ENCODE measurements at regions not wholly inside any gene's neighbourhood (a gene's known extent, or its start where the extent isn't known, plus 50 kb on each side); places are given as distances from the start of the nearest gene placed in this dataset.

- no peak for ATAC-seq (ENCODE audit: low read depth)
- Mint-ChIP-seq H3K4me1 (no peaks in the 10 kb centered on the region), H3K9me3 (peaks cover 5% of the 10 kb centered on the region), H3K27me3 (no peaks in the 10 kb centered on the region), H3K4me3 (no peak overlapping the region), H3K27ac (no peak overlapping the region), H3K36me3 (no peaks in the 10 kb centered on the region)
- no peak for DNase-seq (ENCODE audit: low spot score in 2 of 2)
Measured at GRCh38 chr7:46461334-46461777, 540.3 kb upstream of the IGFBP3 start.

- DNase-seq (ENCODE audit: low spot score in 2 of 2): no peak
- Mint-ChIP-seq H3K4me3 (no peak overlapping the region), H3K9me3 (peaks cover 7% of the 10 kb centered on the region), H3K27me3 (no peaks in the 10 kb centered on the region), H3K36me3 (no peaks in the 10 kb centered on the region), H3K27ac (no peak overlapping the region), H3K4me1 (no peaks in the 10 kb centered on the region)
- ATAC-seq (ENCODE audit: low read depth): no peak
Measured at GRCh38 chr7:46459942-46460341, 538.9 kb upstream of the IGFBP3 start.

GRCh38 chr7:46454816-46455215 lies 533.7 kb upstream of the IGFBP3 start:
- Mint-ChIP-seq H3K27me3 (no peaks in the 10 kb centered on the region), H3K4me3 (no peak overlapping the region), H3K9me3 (peaks cover 8% of the 10 kb centered on the region), H3K27ac (no peak overlapping the region), H3K4me1 (no peaks in the 10 kb centered on the region), H3K36me3 (no peaks in the 10 kb centered on the region)
- no peak for ATAC-seq (ENCODE audit: low read depth)
- DNase-seq (ENCODE audit: low spot score in 2 of 2): no peak

GRCh38 chr7:46452561-46453135 lies 531.6 kb upstream of the IGFBP3 start:
- Mint-ChIP-seq H3K4me3 (no peak overlapping the region), H3K4me1 (no peaks in the 10 kb centered on the region), H3K27me3 (no peaks in the 10 kb centered on the region), H3K36me3 (no peaks in the 10 kb centered on the region), H3K27ac (no peak overlapping the region), H3K9me3 (peaks cover 8% of the 10 kb centered on the region)
- ATAC-seq (ENCODE audit: low read depth) (no peak), DNase-seq (ENCODE audit: low spot score in 2 of 2) (no peak)

GRCh38 chr7:46451846-46452245 lies 530.8 kb upstream of the IGFBP3 start:
- DNase-seq (ENCODE audit: low spot score in 2 of 2) (no peak), ATAC-seq (ENCODE audit: low read depth) (no peak)
- no peak overlapping the region for H3K27ac Mint-ChIP-seq
- H3K27me3 Mint-ChIP-seq: no peaks in the 10 kb centered on the region
- no peaks in the 10 kb centered on the region for H3K36me3 Mint-ChIP-seq
- H3K4me1 Mint-ChIP-seq: no peaks in the 10 kb centered on the region
- no peak overlapping the region for H3K4me3 Mint-ChIP-seq
- H3K9me3 Mint-ChIP-seq: peaks cover 8% of the 10 kb centered on the region

GRCh38 chr7:46450886-46451285 lies 529.8 kb upstream of the IGFBP3 start:
- no peaks in the 10 kb centered on the region for H3K4me1 Mint-ChIP-seq
- ATAC-seq (ENCODE audit: low read depth): no peak
- no peaks in the 10 kb centered on the region for H3K27me3 Mint-ChIP-seq
- no peak for DNase-seq (ENCODE audit: low spot score in 2 of 2)
- peaks cover 8% of the 10 kb centered on the region for H3K9me3 Mint-ChIP-seq
- no peak overlapping the region for H3K27ac Mint-ChIP-seq
- H3K4me3 Mint-ChIP-seq: no peak overlapping the region
- no peaks in the 10 kb centered on the region for H3K36me3 Mint-ChIP-seq

- Mint-ChIP-seq H3K4me1 (no peaks in the 10 kb centered on the region), H3K27ac (no peak overlapping the region), H3K36me3 (no peaks in the 10 kb centered on the region)
Measured at GRCh38 chr7:46450425-46450824, 529.4 kb upstream of the IGFBP3 start.

GRCh38 chr7:46449743-46450142 lies 528.7 kb upstream of the IGFBP3 start:
- no peaks in the 10 kb centered on the region for H3K36me3 Mint-ChIP-seq
- DNase-seq (ENCODE audit: low spot score in 2 of 2) (no peak), ATAC-seq (ENCODE audit: low read depth) (no peak)
- no peak overlapping the region for H3K27ac Mint-ChIP-seq
- H3K4me1 Mint-ChIP-seq: no peaks in the 10 kb centered on the region
- H3K4me3 Mint-ChIP-seq: no peak overlapping the region
- no peaks in the 10 kb centered on the region for H3K27me3 Mint-ChIP-seq
- peaks cover 8% of the 10 kb centered on the region for H3K9me3 Mint-ChIP-seq

More at GRCh38 chr7:46450425-46450824, 529.4 kb upstream of the IGFBP3 start:
- ATAC-seq (ENCODE audit: low read depth) (no peak), DNase-seq (ENCODE audit: low spot score in 2 of 2) (no peak)
- no peak overlapping the region for H3K4me3 Mint-ChIP-seq
- H3K9me3 Mint-ChIP-seq: peaks cover 9% of the 10 kb centered on the region
- H3K27me3 Mint-ChIP-seq: no peaks in the 10 kb centered on the region

GRCh38 chr7:46448478-46448877 lies 527.4 kb upstream of the IGFBP3 start:
- Mint-ChIP-seq H3K4me1 (no peaks in the 10 kb centered on the region), H3K36me3 (no peaks in the 10 kb centered on the region), H3K27ac (no peak overlapping the region), H3K4me3 (no peak overlapping the region), H3K27me3 (no peaks in the 10 kb centered on the region), H3K9me3 (peaks cover 12% of the 10 kb centered on the region)
- DNase-seq (ENCODE audit: low spot score in 2 of 2) (no peak), ATAC-seq (ENCODE audit: low read depth) (no peak)

- Mint-ChIP-seq H3K27ac (no peak overlapping the region), H3K36me3 (no peaks in the 10 kb centered on the region), H3K9me3 (peaks cover 15% of the 10 kb centered on the region), H3K4me3 (no peak overlapping the region), H3K27me3 (no peaks in the 10 kb centered on the region), H3K4me1 (no peaks in the 10 kb centered on the region)
- ATAC-seq (ENCODE audit: low read depth): no peak
- DNase-seq (ENCODE audit: low spot score in 2 of 2): no peak
Measured at GRCh38 chr7:46446151-46446550, 525.1 kb upstream of the IGFBP3 start.

- ATAC-seq (ENCODE audit: low read depth): no peak
- H3K27me3 Mint-ChIP-seq: no peaks in the 10 kb centered on the region
- H3K36me3 Mint-ChIP-seq: no peaks in the 10 kb centered on the region
- no peak for DNase-seq (ENCODE audit: low spot score in 2 of 2)
- peaks cover 12% of the 10 kb centered on the region for H3K9me3 Mint-ChIP-seq
- no peak overlapping the region for H3K27ac Mint-ChIP-seq
- no peaks in the 10 kb centered on the region for H3K4me1 Mint-ChIP-seq
- H3K4me3 Mint-ChIP-seq: no peak overlapping the region
Measured at GRCh38 chr7:46444256-46444655, 523.2 kb upstream of the IGFBP3 start.

- Mint-ChIP-seq H3K4me3 (no peak overlapping the region), H3K36me3 (no peaks in the 10 kb centered on the region), H3K9me3 (peaks cover 18% of the 10 kb centered on the region), H3K27ac (no peak overlapping the region), H3K27me3 (no peaks in the 10 kb centered on the region), H3K4me1 (no peaks in the 10 kb centered on the region)
- ATAC-seq (ENCODE audit: low read depth) (no peak), DNase-seq (ENCODE audit: low spot score in 2 of 2) (no peak)
Measured at GRCh38 chr7:46440186-46440585, 519.1 kb upstream of the IGFBP3 start.

- ATAC-seq (ENCODE audit: low read depth) (no peak), DNase-seq (ENCODE audit: low spot score in 2 of 2) (no peak)
- H3K27me3 Mint-ChIP-seq: no peaks in the 10 kb centered on the region
- H3K4me1 Mint-ChIP-seq: no peaks in the 10 kb centered on the region
- no peak overlapping the region for H3K27ac Mint-ChIP-seq
- H3K4me3 Mint-ChIP-seq: no peak overlapping the region
- no peaks in the 10 kb centered on the region for H3K36me3 Mint-ChIP-seq
- H3K9me3 Mint-ChIP-seq: peaks cover 14% of the 10 kb centered on the region
Measured at GRCh38 chr7:46432708-46433107, 511.6 kb upstream of the IGFBP3 start.

GRCh38 chr7:46428295-46428694 lies 507.2 kb upstream of the IGFBP3 start:
- Mint-ChIP-seq H3K27ac (no peak overlapping the region), H3K27me3 (no peaks in the 10 kb centered on the region), H3K9me3 (peaks cover 7% of the 10 kb centered on the region), H3K4me3 (no peak overlapping the region), H3K4me1 (no peaks in the 10 kb centered on the region), H3K36me3 (no peaks in the 10 kb centered on the region)
- DNase-seq (ENCODE audit: low spot score in 2 of 2): no peak
- ATAC-seq (ENCODE audit: low read depth): no peak

GRCh38 chr7:46424934-46425333 lies 503.9 kb upstream of the IGFBP3 start:
- H3K36me3 Mint-ChIP-seq: no peaks in the 10 kb centered on the region
- no peak overlapping the region for H3K27ac Mint-ChIP-seq
- no peak for ATAC-seq (ENCODE audit: low read depth)
- no peak for DNase-seq (ENCODE audit: low spot score in 2 of 2)
- H3K4me3 Mint-ChIP-seq: no peak overlapping the region
- peaks cover 1% of the 10 kb centered on the region for H3K9me3 Mint-ChIP-seq
- no peaks in the 10 kb centered on the region for H3K4me1 Mint-ChIP-seq
- no peaks in the 10 kb centered on the region for H3K27me3 Mint-ChIP-seq

Data from memory B cell (primary cell).